HepG2 (cell line): ENCODE measurements at regions not wholly inside any gene's neighbourhood (a gene's known extent, or its start where the extent isn't known, plus 50 kb on each side); places are given as distances from the start of the nearest gene placed in this dataset.

Source experiments
- ATAC-seq: fragments of 200-7000 bp; cut with Tn5 transposase; 3 replicates; pipeline ENCODE4 v1.9.1; 2020; ENCODE audit warnings: mild to moderate bottlenecking, moderate library complexity
- BruUV-seq: library from RNA; stranded (reverse); fragments of 400-500 nt; replicated peaks from 2 replicates; lab custom pipeline; 2021; lab: Mats Ljungman, UMichigan
- CTCF ChIA-PET: fragments of 300-600 bp; formaldehyde crosslinking; extraction: SDS; loops from one replicate; lab custom pipeline; 2021; ENCODE audit warnings: low total read pairs, inconsistent platforms, low intra/inter-chr PET ratio; lab: Yijun Ruan, JAX
- POLR2A ChIA-PET: fragments of 350-600 bp; sonication (Branson Sonifier 250); formaldehyde crosslinking; loops from one replicate; lab custom pipeline; 2020; ENCODE audit warnings: antibody characterized with exemption, inconsistent platforms; lab: Yijun Ruan, JAX
- DNase-seq: peaks from one replicate; pipeline ENCODE4 v3.0.0-alpha.2; 2015; ENCODE audit warnings: low spot score
- FAIRE-seq: peaks from 3 replicates; lab custom pipeline; 2011; peaks lifted over from hg19 to GRCh38; lab: Jason Lieb, UNC
- H2AFZ ChIP-seq: one replicate; pipeline ENCODE4 v1.6.1; 2011; ENCODE audit warnings: low read length, inconsistent platforms
- H3K27ac ChIP-seq: fragments of 300-600 bp; 3 replicates; pipeline ENCODE4 v1.8.0; 2011; ENCODE audit warnings: mixed run types, mild to moderate bottlenecking, mixed read lengths, low read length, inconsistent platforms; ENCODE audit not compliant: insufficient read depth; ENCODE audit errors: extremely low read length
- H3K27me3 ChIP-seq, 2 experiments: fragments of 200-600 bp in 1 of 2; 2 replicates in 1 of 2; 3 replicates in 1 of 2; pipeline versions ENCODE4 v1.6.0 to v1.8.0; 2011; ENCODE audit warnings: low read length in 2 of 2, mild to moderate bottlenecking in 2 of 2, moderate library complexity in 2 of 2, inconsistent platforms in 1 of 2; ENCODE audit not compliant: insufficient read depth in 2 of 2, control insufficient read depth in 1 of 2
- H3K36me3 ChIP-seq, 2 experiments: fragments of 200-600 bp in 1 of 2; replicated peaks in 1 of 2; 2 replicates in 1 of 2; 3 replicates in 1 of 2; pipeline versions ENCODE4 v1.5.1 to v1.8.0; 2011; ENCODE audit warnings: low read length in 2 of 2, inconsistent platforms in 1 of 2; ENCODE audit not compliant: insufficient read depth in 2 of 2, control insufficient read depth in 1 of 2
- H3K4me1 ChIP-seq: 2 replicates; pipeline ENCODE4 v1.5.1; 2012; ENCODE audit warnings: low read length, inconsistent platforms; ENCODE audit not compliant: insufficient read depth
- H3K4me2 ChIP-seq: 2 replicates; pipeline ENCODE4 v1.6.0; 2011; ENCODE audit warnings: low read depth, low read length, inconsistent platforms
- H3K4me3 ChIP-seq, 3 experiments: fragments of 200-600 bp in 1 of 3; sonication (generic), shearing (Covaris generic) in 1 of 3; replicated peaks in 1 of 3; 2 replicates each; pipeline ENCODE4 v1.5.1; 2011 to 2016; ENCODE audit warnings: low read length in 3 of 3, inconsistent platforms in 2 of 3, low read depth in 2 of 3, mild to moderate bottlenecking in 2 of 3, control low read depth in 1 of 3, mixed read lengths in 1 of 3; ENCODE audit not compliant: insufficient read depth in 1 of 3
- H3K79me2 ChIP-seq: one replicate; pipeline ENCODE4 v1.6.1; 2011; ENCODE audit warnings: low read length, inconsistent platforms; ENCODE audit not compliant: insufficient read depth
- H3K9ac ChIP-seq: 2 replicates; pipeline ENCODE4 v1.6.0; 2011; ENCODE audit warnings: mild to moderate bottlenecking, low read depth, low read length, inconsistent platforms; ENCODE audit not compliant: insufficient read depth
- H3K9me3 ChIP-seq: 2 replicates; pipeline ENCODE4 v1.5.1; 2012; ENCODE audit warnings: mild to moderate bottlenecking, low read length
- H4K20me1 ChIP-seq: 2 replicates; pipeline ENCODE4 v1.6.0; 2011; ENCODE audit warnings: inconsistent platforms, mild to moderate bottlenecking, low read length, moderate library complexity; ENCODE audit not compliant: insufficient read depth
- ARID5B ChIP-seq: IDR thresholded peaks from 2 replicates; pipeline ENCODE4 v1.4.0; 2020; ENCODE audit warnings: mild to moderate bottlenecking, missing genetic modification reagents
- ATAD3A ChIP-seq: sonication (generic); formaldehyde crosslinking; IDR thresholded peaks from 2 replicates; pipeline ENCODE4 v1.4.0; 2020; ENCODE audit warnings: missing genetic modification reagents
- EP300 ChIP-seq, 3 experiments: sonication (generic) in 1 of 3; formaldehyde crosslinking in 1 of 3; IDR thresholded peaks; 2 replicates each; pipeline versions ENCODE4 v1.5.1 to v1.6.1; 2011 to 2020; ENCODE audit warnings: low read depth in 2 of 3, low read length in 2 of 3, borderline replicate concordance in 1 of 3, improper control_type of control experiment in 1 of 3, mild to moderate bottlenecking in 1 of 3, missing genetic modification reagents in 1 of 3, moderate library complexity in 1 of 3
- HCFC1 ChIP-seq: fragments of 150-350 bp; IDR thresholded peaks from 2 replicates; pipeline ENCODE4 v1.6.1; 2014; ENCODE audit warnings: low read depth, low read length
- NCOA2 ChIP-seq: sonication (generic); formaldehyde crosslinking; IDR thresholded peaks from 2 replicates; pipeline ENCODE4 v1.8.0; 2022; ENCODE audit warnings: inconsistent platforms
- NR2F1 ChIP-seq, 2 experiments: fragments of 450-650 bp in 1 of 2; formaldehyde crosslinking in 1 of 2; IDR thresholded peaks; 2 replicates each; pipeline versions ENCODE4 v1.5.0 to v1.6.1; 2016 to 2020; ENCODE audit warnings: mild to moderate bottlenecking in 1 of 2, missing compliant biosample characterization in 1 of 2, missing genetic modification reagents in 1 of 2, moderate library complexity in 1 of 2
- ZBTB37 ChIP-seq: sonication (generic); formaldehyde crosslinking; IDR thresholded peaks from 2 replicates; pipeline ENCODE4 v1.4.0; 2020; ENCODE audit warnings: mild to moderate bottlenecking, missing genetic modification reagents
- ZNF383 ChIP-seq: sonication (generic); formaldehyde crosslinking; IDR thresholded peaks from 2 replicates; pipeline ENCODE4 v1.4.0; 2020; ENCODE audit warnings: missing genetic modification reagents, mild to moderate bottlenecking, borderline replicate concordance
- ZNF644 ChIP-seq: IDR thresholded peaks from 2 replicates; pipeline ENCODE4 v1.6.1; 2016; ENCODE audit warnings: low read depth
- ZNF709 ChIP-seq: sonication (generic); formaldehyde crosslinking; IDR thresholded peaks from 2 replicates; pipeline ENCODE4 v1.5.0; 2020; ENCODE audit warnings: mild to moderate bottlenecking, missing genetic modification reagents
- ZNF740 ChIP-seq: sonication (generic); formaldehyde crosslinking; IDR thresholded peaks from 2 replicates; pipeline ENCODE4 v1.4.0; 2020; ENCODE audit warnings: missing genetic modification reagents
- ZNF800 ChIP-seq: sonication (generic); formaldehyde crosslinking; IDR thresholded peaks from 2 replicates; pipeline ENCODE4 v1.4.0; 2020; ENCODE audit warnings: missing genetic modification reagents
- ZNF850 ChIP-seq: sonication (generic); formaldehyde crosslinking; conservative IDR thresholded peaks from 2 replicates; pipeline ENCODE4 v1.9.0; 2021; ENCODE audit warnings: mild to moderate bottlenecking, missing genetic modification reagents
- WGBS: methylation state at CpG from one replicate; pipeline ENCODE4 v1.1.6; 2017; ENCODE audit warnings: low lambda C conversion rate; 5-methylcytosine and 5-hydroxymethylcytosine counted together
- in situ Hi-C: cut with HindIII; loops from 2 replicates; pipeline ENCODE4 v1.10.0; 2017; ENCODE audit warnings: low pct_unique_long_range_greater_than_20kb; ENCODE audit not compliant: extremely low pct_ligation_motif_present
- intact Hi-C: fragments of 100-400 bp; cut with micrococcal nuclease; formaldehyde crosslinking; loops from one replicate; pipeline ENCODE4 v1.10.0; 2022; ENCODE audit not compliant: unreplicated experiment

- H3K27ac ChIP-seq = no peak overlapping the region
- no peaks in the 10 kb centered on the region for H3K4me1 ChIP-seq
- no TSS peak for BruUV-seq
- in situ Hi-C loops = no loop called here
- H3K9ac ChIP-seq = no peak overlapping the region
- 0 out of 5 replicates have a peak, but pooled peaks cover 0 to 3% of the 10 kb centered on the region in 2 experiments for H3K27me3 ChIP-seq
- H3K79me2 ChIP-seq = no peaks in the 10 kb centered on the region
- no peak overlapping the region for H3K4me3 ChIP-seq
- H3K36me3 ChIP-seq = no peaks in the 10 kb centered on the region
- ATAC-seq (no peak), DNase-seq (no peak), FAIRE-seq (no peak)
- TF ChIP-seq NCOA2 (no peak), ZNF709 (CRISPR knock-in tag) (no peak), ZNF740 (CRISPR knock-in tag) (no peak), ZNF383 (CRISPR knock-in tag) (no peak), NR2F1 (CRISPR knock-in tag; IDR thresholded peaks at IDR 0.05) (no peak), ZNF850 (CRISPR knock-in tag) (no peak), ZNF644 (no peak), ATAD3A (CRISPR knock-in tag) (no peak), ZBTB37 (CRISPR knock-in tag) (no peak), ARID5B (CRISPR knock-in tag) (no peak), EP300 (IDR thresholded peaks at IDR 0.05; ENCODE audit: low read depth in 2 of 2, low read length in 2 of 2) (no peak), EP300 (CRISPR knock-in tag; IDR thresholded peaks at IDR 0.05; ENCODE audit: borderline replicate concordance) (no peak), ZNF800 (no peak), HCFC1 (no peak)
- intact Hi-C loops = no loop called here
- H2AFZ ChIP-seq = no peak overlapping the region
- 2% methylated on average over 4 of the region's 4 CpGs for WGBS
- ChIA-PET POLR2A (no interaction called here), CTCF (no interaction called here)
- H4K20me1 ChIP-seq = no peaks in the 10 kb centered on the region
- H3K4me2 ChIP-seq = no peak overlapping the region
- H3K9me3 ChIP-seq = no peaks in the 10 kb centered on the region
These were observed 993.4 kb downstream of the TYW1 start for GRCh38 chr7:67990003-67990402.
